ENCODE measurements at regions not wholly inside any gene's neighbourhood (a gene's known extent, or its start where the extent isn't known, plus 50 kb on each side); places are given as distances from the start of the nearest gene placed in this dataset.
"Not testable (repeated sequence)": the region's sequence is repeated elsewhere in the genome, so short reads cannot be mapped to it uniquely, and the experiment has no call there.

GRCh38 chr18:70398076-70398475, 109.2 kb downstream of the SOCS6 start:
- no peak for DNase-seq (ENCODE audit: low spot score)
- TF ChIP-seq CTCF (IDR thresholded peaks at IDR 0.05; ENCODE audit: extremely low read depth, insufficient read depth, missing control alignments), result no peak
- in situ Hi-C loops (cut with MboI; ENCODE audit: low pct_unique_long_range_greater_than_20kb, low sequenced_read_pairs, unreplicated experiment), result no loop called here

GRCh38 chr18:70397259-70397925, 108.5 kb downstream of the SOCS6 start:
- no peak for DNase-seq (ENCODE audit: low spot score)
- in situ Hi-C loops (cut with MboI; ENCODE audit: low pct_unique_long_range_greater_than_20kb, low sequenced_read_pairs, unreplicated experiment), result no loop called here
- TF ChIP-seq CTCF (IDR thresholded peaks at IDR 0.05; ENCODE audit: extremely low read depth, insufficient read depth, missing control alignments), result no peak

GRCh38 chr18:70395771-70396170, 106.9 kb downstream of the SOCS6 start:
- in situ Hi-C loops (cut with MboI; ENCODE audit: low pct_unique_long_range_greater_than_20kb, low sequenced_read_pairs, unreplicated experiment); DNase-seq (ENCODE audit: low spot score): not testable (repeated sequence)

- no peak for DNase-seq (ENCODE audit: low spot score)
- no peak for TF ChIP-seq CTCF (IDR thresholded peaks at IDR 0.05; ENCODE audit: extremely low read depth, insufficient read depth, missing control alignments)
- in situ Hi-C loops (cut with MboI; ENCODE audit: low pct_unique_long_range_greater_than_20kb, low sequenced_read_pairs, unreplicated experiment), result no loop called here
Measured at GRCh38 chr18:70394672-70395071, 105.8 kb downstream of the SOCS6 start.

- no peak for DNase-seq (ENCODE audit: low spot score)
- in situ Hi-C loops (cut with MboI; ENCODE audit: low pct_unique_long_range_greater_than_20kb, low sequenced_read_pairs, unreplicated experiment), result no loop called here
- no peak for TF ChIP-seq CTCF (IDR thresholded peaks at IDR 0.05; ENCODE audit: extremely low read depth, insufficient read depth, missing control alignments)
Measured at GRCh38 chr18:70390371-70391090, 101.7 kb downstream of the SOCS6 start.

- not testable (repeated sequence) for DNase-seq (ENCODE audit: low spot score)
Measured at GRCh38 chr18:70389036-70389435, 100.2 kb downstream of the SOCS6 start.

GRCh38 chr18:70387027-70387426, 98.2 kb downstream of the SOCS6 start:
- no peak for DNase-seq (ENCODE audit: low spot score)
- TF ChIP-seq CTCF (IDR thresholded peaks at IDR 0.05; ENCODE audit: extremely low read depth, insufficient read depth, missing control alignments), result no peak
- in situ Hi-C loops (cut with MboI; ENCODE audit: low pct_unique_long_range_greater_than_20kb, low sequenced_read_pairs, unreplicated experiment), result no loop called here

More at GRCh38 chr18:70389036-70389435, 100.2 kb downstream of the SOCS6 start:
- in situ Hi-C loops (cut with MboI; ENCODE audit: low pct_unique_long_range_greater_than_20kb, low sequenced_read_pairs, unreplicated experiment), result not testable (repeated sequence)
